ENCODE measurements at regions not wholly inside any gene's neighbourhood (a gene's known extent, or its start where the extent isn't known, plus 50 kb on each side); places are given as distances from the start of the nearest gene placed in this dataset.
"Not testable (repeated sequence)": the region's sequence is repeated elsewhere in the genome, so short reads cannot be mapped to it uniquely, and the experiment has no call there.

GRCh38 chr20:12954254-12954653 is 54.5 kb upstream of the SPTLC3 start:
- TF ChIP-seq CTCF (IDR thresholded peaks at IDR 0.05; ENCODE audit: extremely low read depth in 1 of 2, insufficient read depth in 1 of 2, low read depth in 1 of 2, low read length in 2 of 2); POLR2AphosphoS5 (IDR thresholded peaks at IDR 0.05; ENCODE audit: insufficient read depth, low read depth, low read length); JUN (IDR thresholded peaks at IDR 0.05; ENCODE audit: borderline replicate concordance, insufficient read depth, insufficient read length, low read depth): not testable (repeated sequence)
- TF ChIP-seq, protein P1, sequence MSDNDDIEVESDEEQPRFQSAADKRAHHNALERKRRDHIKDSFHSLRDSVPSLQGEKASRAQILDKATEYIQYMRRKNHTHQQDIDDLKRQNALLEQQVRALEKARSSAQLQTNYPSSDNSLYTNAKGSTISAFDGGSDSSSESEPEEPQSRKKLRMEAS (IDR thresholded peaks at IDR 0.05; ENCODE audit: insufficient read depth, insufficient read length): not testable (repeated sequence)
